Ovary (tissue), 7 donors: ENCODE measurements at regions not wholly inside any gene's neighbourhood (a gene's known extent, or its start where the extent isn't known, plus 50 kb on each side); places are given as distances from the start of the nearest gene placed in this dataset.

Experiments used
- DNase-seq, 5 donors: peaks; one replicate each; pipeline ENCODE4 v3.0.0-alpha.2; 2019 to 2020
- H3K27ac ChIP-seq, 2 donors: fragments of 200-600 bp; one replicate each; pipeline versions ENCODE4 v1.5.1 to v1.8.0; 2019 to 2022
- H3K27me3 ChIP-seq: fragments of 200-600 bp; one replicate; pipeline ENCODE4 v1.8.0; 2022
- H3K36me3 ChIP-seq: fragments of 200-600 bp; sonication (generic); one replicate; pipeline ENCODE4 v1.5.1; 2019
- H3K4me1 ChIP-seq: one replicate; pipeline ENCODE4 v1.8.1; 2013; ENCODE audit warnings: mild to moderate bottlenecking, moderate library complexity; ENCODE audit not compliant: insufficient read depth
- H3K4me3 ChIP-seq: fragments of 200-600 bp; sonication (generic); one replicate; pipeline ENCODE4 v1.5.1; 2017
- H3K9me3 ChIP-seq, 2 donors: fragments of 200-600 bp in 1 of 2; sonication (generic) in 1 of 2; one replicate each; pipeline versions ENCODE4 v1.5.1 to v1.8.1; 2013 to 2019; ENCODE audit warnings: mild to moderate bottlenecking in 1 of 2, moderate library complexity in 1 of 2
- CTCF ChIP-seq, 3 donors: fragments of 450-650 bp in 2 of 3; fragments of 200-600 bp in 1 of 3; IDR thresholded peaks; one replicate each; pipeline versions ENCODE4 v1.5.1 to v1.8.0; 2016 to 2022; ENCODE audit warnings: antibody characterized with exemption in 3 of 3, mild to moderate bottlenecking in 1 of 3
- EP300 ChIP-seq: sonication (generic); formaldehyde crosslinking; IDR thresholded peaks from one replicate; pipeline ENCODE4 v1.6.1; 2017; ENCODE audit warnings: antibody characterized with exemption
- POLR2A ChIP-seq: fragments of 450-650 bp; IDR thresholded peaks from one replicate; pipeline ENCODE4 v1.6.1; 2017; ENCODE audit warnings: antibody characterized with exemption, mild to moderate bottlenecking, moderate library complexity
- WGBS, 3 donors: extraction: QIAGEN DNeasy Blood & Tissue Kit in 1 of 3; methylation state at CpG; one replicate each; pipeline versions ENCODE4 v1.1.5 to v1.1.7; 2013 to 2017; 5-methylcytosine and 5-hydroxymethylcytosine counted together
- intact Hi-C, 4 donors: fragments of 100-400 bp; cut with DNase I; formaldehyde crosslinking; loops; one replicate each; pipeline versions ENCODE4 v1.11.0 to v1.15.1; 2022 to 2023
- donor health status: DM: no; HTN: no; CAD: no; lungs with moderate emphysema.
- donor health status: DM: no; HTN: no; CAD: no.
- donor health status: Bipolar disorder and iron deficiency.
- donor health status: DM: no; HTN: no; CAD: no.
- donor health status: DM: yes; HTN: yes; CAD: no.

GRCh38 chr2:100720445-100720844 is 99.5 kb upstream of the NPAS2 start:
- Histone ChIP-seq H3K36me3 (no peaks in the 10 kb centered on the region), H3K27me3 (no peaks in the 10 kb centered on the region), H3K4me3 (no peak overlapping the region), H3K4me1 (no peaks in the 10 kb centered on the region), H3K9me3 (no peaks in the 10 kb centered on the region), H3K27ac (no peak overlapping the region)
- no peak for DNase-seq
- intact Hi-C loops = no loop called here
- WGBS, 3 donors = 80 to 86% (median 85%) methylated on average over 3 of the region's 3 CpGs
- no peak for TF ChIP-seq EP300
- no peak for TF ChIP-seq CTCF (IDR thresholded peaks at IDR 0.05)
- no peak for TF ChIP-seq POLR2A

- H3K36me3 ChIP-seq = no peaks in the 10 kb centered on the region
- no peaks in the 10 kb centered on the region for H3K4me1 ChIP-seq
- no peak overlapping the region for H3K27ac ChIP-seq
- DNase-seq = no peak
- H3K27me3 ChIP-seq = no peaks in the 10 kb centered on the region
- no peaks in the 10 kb centered on the region for H3K9me3 ChIP-seq
- TF ChIP-seq CTCF (IDR thresholded peaks at IDR 0.05) (no peak), POLR2A (no peak), EP300 (no peak)
- intact Hi-C loops = no loop called here
- 74 to 83% (median 75%) methylated on average over 5 of the region's 5 CpGs for WGBS, 3 donors
- H3K4me3 ChIP-seq = no peak overlapping the region
Measured at GRCh38 chr2:100721693-100722092, 98.2 kb upstream of the NPAS2 start.

GRCh38 chr2:100722125-100722524 is 97.8 kb upstream of the NPAS2 start:
- H3K27me3 ChIP-seq = no peaks in the 10 kb centered on the region
- intact Hi-C loops = no loop called here
- WGBS, 3 donors = 62 to 70% (median 67%) methylated on average over 3 of the region's 3 CpGs

GRCh38 chr2:100726866-100727265 is 93.1 kb upstream of the NPAS2 start:
- Histone ChIP-seq H3K4me3 (no peak overlapping the region), H3K27me3 (no peaks in the 10 kb centered on the region), H3K9me3 (peaks cover 0 to 3% of the 10 kb centered on the region in 2 donors), H3K27ac (no peak overlapping the region), H3K36me3 (no peaks in the 10 kb centered on the region), H3K4me1 (no peaks in the 10 kb centered on the region)
- DNase-seq = no peak
- intact Hi-C loops = loop anchor here in 1 of 4 donors (2.0 kb wide), 1 partner anchor 42 kb away; no protein-coding TSS in a partner anchor
- 67 to 75% (median 67%) methylated on average over 2 of the region's 2 CpGs for WGBS, 3 donors
- TF ChIP-seq CTCF (IDR thresholded peaks at IDR 0.05) = no peak
- no peak for TF ChIP-seq POLR2A
- no peak for TF ChIP-seq EP300

More at GRCh38 chr2:100722125-100722524, 97.8 kb upstream of the NPAS2 start:
- H3K4me1 ChIP-seq = no peaks in the 10 kb centered on the region
- no peaks in the 10 kb centered on the region for H3K36me3 ChIP-seq
- H3K4me3 ChIP-seq = no peak overlapping the region
- no peaks in the 10 kb centered on the region for H3K9me3 ChIP-seq
- H3K27ac ChIP-seq = no peak overlapping the region
- TF ChIP-seq CTCF (IDR thresholded peaks at IDR 0.05) (no peak), EP300 (no peak), POLR2A (no peak)
- no peak for DNase-seq
